ENCODE measurements at regions not wholly inside any gene's neighbourhood (a gene's known extent, or its start where the extent isn't known, plus 50 kb on each side); places are given as distances from the start of the nearest gene placed in this dataset.
"Not testable (repeated sequence)": the region's sequence is repeated elsewhere in the genome, so short reads cannot be mapped to it uniquely, and the experiment has no call there.

DNA sequence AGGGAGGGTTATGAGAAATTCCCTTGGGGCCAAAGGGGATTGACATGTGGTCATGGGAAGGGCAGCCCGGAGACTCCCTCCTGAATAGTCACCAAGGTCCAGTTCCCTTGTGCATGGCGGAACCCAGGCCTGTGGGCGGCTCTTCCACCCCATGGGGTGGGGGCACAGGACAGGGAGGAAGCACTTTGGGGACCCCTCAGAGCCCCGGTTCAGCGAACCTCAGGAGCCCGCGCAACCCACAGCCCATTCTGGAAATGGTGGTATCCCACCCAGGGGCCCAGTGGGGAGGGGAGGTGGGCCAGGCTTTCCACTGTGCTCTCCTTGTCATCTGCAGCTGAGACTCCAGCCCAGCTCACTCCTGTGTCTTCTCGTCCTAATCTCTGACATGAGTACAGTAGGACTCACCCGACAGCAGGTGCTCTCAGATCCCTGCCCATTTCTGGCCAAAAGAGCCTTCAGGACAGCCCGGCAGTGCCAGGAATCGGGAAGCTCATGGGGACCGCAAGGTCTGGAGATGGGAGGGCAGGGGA, 255.2 kb upstream of the SFSWAP start:
- DNase-seq (ENCODE audit: low spot score), result no peak

DNA sequence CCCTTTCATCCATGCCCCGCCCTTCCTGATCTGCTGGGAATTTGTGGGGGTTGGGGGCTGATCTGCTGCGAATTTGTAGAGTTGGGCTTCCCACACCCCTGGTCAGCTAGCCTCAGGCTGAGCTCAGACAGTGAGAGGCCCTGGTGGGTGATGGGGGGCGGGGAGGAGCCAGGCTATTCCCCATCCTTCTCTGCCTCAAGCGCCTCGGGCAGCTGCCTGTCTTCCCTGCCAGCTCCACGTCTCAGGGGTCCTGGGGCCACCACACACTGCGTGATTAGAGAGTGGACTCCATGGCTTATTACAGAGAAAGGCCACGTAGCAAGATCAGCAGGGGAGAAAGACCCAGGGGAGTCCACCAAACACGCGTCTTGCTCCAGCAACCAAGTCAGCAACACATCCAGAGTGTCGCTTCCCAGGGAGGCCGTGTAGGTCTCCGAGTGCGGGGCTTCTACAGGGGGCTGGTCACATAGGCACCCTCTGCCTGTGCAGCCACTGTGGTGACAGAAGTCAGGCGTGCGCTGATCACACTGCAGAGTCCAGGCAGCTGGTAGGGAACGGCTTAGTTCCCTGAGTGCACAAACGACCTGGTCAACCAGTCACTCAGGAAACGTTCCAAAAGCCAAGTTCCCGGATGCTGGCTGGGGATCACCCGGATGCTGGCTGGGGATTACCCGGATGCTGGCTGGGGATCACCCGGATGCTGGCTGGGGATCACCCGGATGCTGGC, 254.4 kb upstream of the SFSWAP start:
- no peak for DNase-seq (ENCODE audit: low spot score)

DNA sequence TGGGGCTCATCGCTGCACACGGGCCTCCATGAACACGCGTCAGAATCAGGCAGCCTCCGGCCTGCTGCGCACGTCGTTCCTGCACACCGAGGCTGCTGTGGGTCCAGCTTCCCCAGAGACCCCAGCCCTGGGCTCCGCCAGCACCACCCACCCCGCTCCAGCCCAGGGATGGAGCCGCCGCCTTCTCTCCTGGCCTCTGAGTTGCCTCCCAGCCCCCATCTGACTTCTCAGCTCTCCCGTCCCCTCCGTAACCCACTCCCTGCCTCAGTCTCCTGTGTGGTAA, 253.9 kb upstream of the SFSWAP start:
- DNase-seq (ENCODE audit: low spot score), result no peak

DNA sequence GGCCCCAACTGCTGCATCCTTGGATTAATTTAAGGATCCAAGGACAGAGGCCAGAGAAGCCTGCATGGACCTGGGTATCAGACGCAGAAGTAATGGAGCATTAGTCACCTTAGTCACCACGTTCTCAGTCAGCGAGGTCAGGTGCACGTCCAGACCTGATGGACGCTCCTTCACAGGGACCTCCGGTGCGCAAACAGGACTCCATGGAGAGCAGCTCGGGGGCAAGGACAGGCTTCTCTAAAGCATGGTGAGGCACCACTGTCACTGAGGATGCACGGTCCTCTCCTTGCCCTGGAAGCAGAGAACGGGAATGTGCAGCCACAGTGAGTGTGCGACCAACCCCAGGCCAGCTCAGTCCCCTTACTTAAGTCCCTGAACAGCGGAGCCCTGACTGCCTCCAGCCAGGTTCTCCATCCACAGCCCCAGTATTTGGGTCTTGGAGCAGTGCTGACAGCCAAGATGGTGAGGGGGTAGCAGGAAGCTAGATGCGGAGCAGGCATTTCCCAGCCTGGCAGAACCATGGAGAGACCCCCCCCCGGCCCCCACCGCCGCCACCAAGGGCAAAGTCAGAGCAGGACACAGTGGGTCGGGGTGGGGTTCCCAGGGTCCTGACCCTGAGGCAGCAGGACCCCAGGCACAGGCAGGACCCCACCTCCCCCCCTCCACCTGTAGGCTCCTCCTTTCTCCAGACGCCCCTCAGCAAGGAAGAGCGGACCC, 253.4 kb upstream of the SFSWAP start:
- no peak for DNase-seq (ENCODE audit: low spot score)

DNA sequence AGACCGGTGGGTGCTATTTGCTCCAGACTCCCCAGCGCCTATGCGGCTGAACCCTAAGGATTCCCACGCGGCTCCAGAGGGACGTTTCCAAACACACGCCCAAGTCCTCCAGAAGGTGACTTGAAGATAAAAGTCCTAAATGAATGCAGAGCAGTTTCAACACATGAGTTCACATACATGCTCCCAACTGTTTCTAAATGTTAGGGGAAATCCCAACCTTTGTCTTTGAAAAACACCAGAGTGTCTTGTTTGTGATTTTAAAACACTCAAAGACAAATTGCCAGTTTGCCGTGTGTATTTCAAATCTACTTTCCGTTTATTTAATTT, 252.9 kb upstream of the SFSWAP start:
- no peak for DNase-seq (ENCODE audit: low spot score)

DNA sequence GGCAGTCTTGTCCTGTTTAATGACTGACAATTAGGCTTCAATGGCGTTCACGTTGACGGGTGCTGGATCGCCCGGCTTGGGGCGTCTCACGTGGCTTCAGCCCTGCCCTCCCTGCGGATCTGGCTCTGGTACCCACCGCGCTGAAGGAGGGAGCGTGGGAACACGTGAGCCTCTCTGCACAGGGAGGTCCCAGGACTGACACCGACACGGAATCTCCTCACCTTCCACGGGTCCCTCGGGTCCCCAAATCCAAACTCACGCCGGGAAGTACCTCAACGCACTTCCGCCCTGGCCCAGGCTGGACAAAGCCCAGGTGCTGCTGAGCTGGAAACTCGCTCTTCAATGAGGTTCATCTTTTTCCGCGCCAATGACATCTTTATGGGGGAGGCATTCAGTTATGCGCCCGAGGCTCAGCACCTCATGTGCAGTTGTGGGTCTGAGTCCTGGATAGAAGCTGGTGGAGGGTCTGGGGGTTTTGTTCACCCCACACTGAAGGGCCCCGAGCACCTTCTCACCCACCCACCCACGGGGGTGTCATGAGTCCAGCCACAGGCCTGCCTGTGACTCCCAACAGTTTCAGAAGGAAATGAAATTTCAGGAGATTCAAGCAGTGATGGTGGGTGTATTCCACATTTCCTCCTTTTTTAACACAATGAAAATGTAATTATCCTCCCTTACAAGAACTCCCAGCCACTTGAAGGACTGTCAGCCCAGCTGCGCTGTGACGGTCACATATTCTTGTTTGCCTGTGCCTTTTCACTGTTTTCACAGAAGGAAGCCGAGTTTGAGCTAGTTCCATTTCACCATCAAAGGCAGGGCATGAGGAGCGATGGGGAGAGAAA, 251.7 kb upstream of the SFSWAP start:
- no peak for DNase-seq (ENCODE audit: low spot score)

DNA sequence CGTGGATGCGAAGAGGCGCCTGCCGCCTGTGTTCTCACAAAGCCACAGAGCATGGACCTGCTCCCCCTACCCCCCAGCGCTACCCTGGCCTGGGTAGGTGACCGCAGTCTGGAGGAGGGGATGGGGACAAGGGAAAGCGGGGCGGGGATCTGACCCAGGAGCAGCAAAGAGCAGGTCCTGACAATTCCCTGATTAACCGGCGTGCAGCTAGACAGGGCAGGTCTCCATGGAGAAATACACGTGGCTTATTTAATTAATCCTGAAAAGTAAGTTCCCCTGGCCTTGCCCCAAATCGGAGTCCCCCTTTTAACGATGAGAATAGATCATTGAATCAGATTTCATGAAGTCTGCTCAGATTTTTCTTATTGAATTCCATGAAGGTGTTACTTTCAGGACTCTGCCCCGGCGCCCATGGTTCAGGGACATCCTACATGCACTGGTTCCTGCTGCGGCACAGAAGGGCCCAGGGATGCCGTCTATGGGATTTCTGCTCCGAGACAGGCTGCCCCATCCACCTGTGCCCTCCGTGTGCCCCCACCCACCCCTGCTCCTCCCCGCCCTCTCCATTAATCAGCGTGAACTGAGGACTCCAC, 251.0 kb upstream of the SFSWAP start:
- no peak for DNase-seq (ENCODE audit: low spot score)

DNA sequence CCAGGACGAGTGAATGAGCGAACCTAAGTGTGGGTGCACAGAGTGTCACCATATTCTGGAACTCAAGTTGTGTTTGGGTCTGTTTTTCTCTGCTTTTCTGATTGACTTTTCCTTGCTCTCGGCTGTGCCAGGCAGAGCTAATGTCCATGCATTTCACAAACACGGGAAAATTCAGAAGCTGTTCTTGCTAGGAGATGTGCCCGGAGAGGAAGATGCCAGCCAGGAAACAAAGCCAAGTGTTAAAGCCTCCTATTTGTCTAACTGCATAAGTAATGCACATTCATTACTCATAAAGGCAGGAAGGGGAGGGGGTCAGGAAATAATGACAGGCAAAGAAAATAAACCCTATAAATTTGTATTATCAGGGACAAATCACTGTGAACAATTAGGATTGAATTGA, 250.4 kb upstream of the SFSWAP start:
- no peak for DNase-seq (ENCODE audit: low spot score)

DNA sequence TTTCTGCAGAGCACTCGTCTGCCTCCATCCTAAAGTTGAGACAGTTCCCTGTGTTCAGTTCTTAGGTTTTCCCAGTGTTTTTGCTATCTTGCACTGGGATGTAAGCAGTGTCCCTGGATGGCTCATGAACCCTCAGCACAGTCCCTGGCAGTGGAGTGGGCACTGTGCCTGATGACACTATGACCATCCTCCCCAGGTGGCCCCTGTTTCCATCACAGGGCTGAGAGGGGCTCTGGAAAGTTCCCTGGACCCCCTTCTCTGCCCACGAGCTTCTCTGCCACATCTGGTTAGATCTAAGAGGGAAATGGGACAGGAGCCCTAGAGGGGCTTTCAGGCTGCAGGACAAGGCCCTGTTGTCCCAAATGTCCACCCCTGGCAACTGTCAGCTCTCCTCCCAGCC, 249.8 kb upstream of the SFSWAP start:
- no peak for DNase-seq (ENCODE audit: low spot score)

DNA sequence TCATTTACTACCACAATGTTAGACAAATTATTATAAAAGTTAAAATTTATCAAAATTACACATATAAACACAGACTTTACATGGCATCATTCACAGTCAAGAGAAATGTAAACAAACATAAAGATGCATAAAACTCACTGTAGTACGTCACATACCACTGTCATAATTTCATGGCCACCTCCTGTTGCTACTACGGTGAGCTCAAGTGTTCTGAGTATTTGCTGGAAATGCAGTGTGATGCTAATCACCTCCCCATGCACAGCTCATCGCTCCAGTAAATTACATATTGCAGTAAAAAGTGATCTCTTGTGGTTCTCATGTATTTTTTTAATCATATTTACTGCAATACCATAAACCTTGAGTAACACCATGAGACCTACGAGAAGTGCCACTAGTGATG, 247.7 kb upstream of the SFSWAP start:
- DNase-seq (ENCODE audit: low spot score), result no peak

DNA sequence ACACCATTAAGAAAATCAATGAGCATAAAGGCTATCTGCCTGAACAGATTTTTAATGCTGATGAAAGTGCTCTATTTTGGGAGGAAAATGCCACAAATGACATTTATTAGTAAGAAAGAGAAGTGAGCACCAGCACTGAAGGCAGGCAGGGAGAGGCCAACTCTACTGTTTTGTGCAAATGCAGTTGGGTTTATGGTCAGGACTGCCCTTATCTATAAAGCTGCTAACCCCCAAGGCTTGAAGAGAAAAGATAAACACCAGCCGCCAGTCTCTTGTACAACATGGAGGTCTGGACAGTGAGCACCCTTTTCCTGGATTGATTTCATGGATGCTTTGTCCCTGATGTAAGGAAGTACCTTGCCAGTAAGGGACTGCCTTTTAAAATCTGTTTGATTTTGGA, 246.8 kb upstream of the SFSWAP start:
- DNase-seq (ENCODE audit: low spot score), result no peak

DNA sequence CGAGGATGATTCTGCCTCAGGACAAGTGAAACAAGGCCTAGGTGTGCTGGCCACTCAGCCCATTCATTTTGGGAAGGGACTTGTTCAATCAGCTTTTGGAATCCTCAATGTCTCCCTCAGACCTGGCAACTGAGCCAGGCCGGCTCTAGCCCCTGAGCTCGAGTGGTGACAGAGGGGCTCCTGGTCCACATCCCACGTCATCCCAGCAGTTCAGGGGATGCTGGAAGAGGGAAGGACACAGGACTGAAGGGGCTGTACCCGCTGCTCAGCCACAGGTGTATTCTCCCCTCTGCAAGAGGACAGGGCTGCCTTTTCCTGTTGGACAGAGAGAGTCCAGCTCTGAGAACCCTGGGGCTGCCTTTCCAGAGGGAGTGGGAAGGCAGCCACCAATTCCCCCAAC, 244.6 kb upstream of the SFSWAP start:
- no peak for DNase-seq (ENCODE audit: low spot score)

DNA sequence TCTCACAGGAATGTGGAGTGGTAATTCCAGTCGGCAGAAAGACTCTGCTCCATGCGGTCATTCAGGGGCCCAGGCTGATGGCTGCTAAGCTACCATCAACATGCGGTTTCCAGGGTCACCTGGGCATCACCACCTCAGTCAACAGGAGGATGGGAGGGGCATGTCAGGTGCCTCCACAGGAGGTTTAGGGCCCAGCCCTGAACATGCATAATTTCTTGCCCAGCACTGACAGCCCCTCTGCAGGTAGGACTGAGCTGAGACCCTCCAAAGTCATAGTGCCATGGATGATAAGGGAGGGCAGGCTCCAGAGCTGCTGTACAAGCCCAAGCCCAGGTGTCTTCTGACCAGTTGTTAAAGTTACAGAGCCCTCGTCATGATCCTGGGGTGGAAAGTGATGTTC, 244.0 kb upstream of the SFSWAP start:
- DNase-seq (ENCODE audit: low spot score), result no peak

DNA sequence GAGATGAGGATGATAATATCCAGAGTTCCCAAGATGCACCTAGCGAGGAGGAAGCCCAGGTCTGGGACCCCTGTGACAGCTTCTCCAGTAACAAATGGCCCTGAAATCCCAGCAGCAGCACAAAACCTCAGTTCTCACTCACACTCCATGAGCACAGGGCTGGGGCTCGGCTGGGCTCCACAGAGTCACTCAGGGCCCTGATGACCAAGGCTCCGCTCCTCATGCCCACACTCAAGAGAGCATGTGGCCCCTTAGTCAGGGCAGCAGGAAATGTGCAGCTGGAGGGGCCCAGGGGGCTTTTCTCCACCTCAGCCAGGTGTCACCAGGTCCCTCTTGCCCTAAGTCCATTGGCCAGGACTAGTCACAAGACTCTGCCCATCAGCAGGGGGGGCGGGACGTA, 242.7 kb upstream of the SFSWAP start:
- DNase-seq (ENCODE audit: low spot score), result no peak

DNA sequence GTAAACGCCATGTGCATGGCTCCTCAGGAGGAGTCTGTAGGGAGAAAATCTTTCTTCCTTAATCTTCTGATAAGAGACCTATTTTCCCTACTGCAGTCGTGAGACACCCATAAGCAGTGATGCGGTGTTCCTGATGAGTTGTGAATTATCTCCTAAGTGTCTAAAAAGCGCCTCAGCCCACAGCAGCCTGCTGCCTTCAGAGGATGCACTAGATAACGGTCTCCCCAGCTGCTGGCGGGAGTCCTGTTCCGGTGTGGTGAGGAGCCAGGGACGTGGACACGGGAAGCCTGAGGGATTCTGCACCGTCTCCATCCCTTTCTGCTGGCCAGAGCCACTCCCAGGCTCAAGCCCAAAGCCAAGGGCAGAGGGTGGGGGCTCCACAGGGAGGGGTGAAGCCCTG, 240.9 kb upstream of the SFSWAP start:
- DNase-seq (ENCODE audit: low spot score), result not testable (repeated sequence)

DNA sequence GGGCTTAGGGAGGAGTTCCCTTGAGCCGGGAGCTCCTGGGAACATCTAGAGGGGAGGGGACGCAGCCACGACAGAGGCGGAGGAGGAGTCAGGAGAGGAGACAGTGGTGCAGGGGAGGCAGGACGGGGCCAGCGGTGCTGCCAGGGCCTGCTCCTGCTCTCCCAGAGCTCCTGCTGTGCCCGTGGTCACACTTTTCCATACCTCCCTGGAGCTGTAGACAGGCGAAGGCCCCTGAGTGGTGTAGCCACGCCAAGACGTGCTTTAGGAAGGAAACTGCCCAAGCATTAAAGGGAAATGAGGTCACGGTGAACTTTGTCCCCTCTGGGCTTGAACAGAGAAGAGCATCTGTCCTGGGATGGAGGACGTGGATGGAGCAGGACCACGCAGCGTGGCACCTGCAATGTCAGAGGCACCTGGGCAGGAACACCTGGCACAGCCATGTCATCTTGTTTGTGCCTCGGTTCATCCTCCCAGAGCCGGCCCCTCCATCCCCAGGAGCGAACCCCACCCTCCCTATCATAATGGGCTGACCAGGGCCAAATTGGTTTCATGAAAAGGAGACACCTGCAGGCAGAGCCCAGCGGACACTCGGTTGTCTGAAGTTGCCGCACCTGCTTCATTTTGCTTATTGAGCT, 239.5 kb upstream of the SFSWAP start:
- DNase-seq (ENCODE audit: low spot score), result no peak

DNA sequence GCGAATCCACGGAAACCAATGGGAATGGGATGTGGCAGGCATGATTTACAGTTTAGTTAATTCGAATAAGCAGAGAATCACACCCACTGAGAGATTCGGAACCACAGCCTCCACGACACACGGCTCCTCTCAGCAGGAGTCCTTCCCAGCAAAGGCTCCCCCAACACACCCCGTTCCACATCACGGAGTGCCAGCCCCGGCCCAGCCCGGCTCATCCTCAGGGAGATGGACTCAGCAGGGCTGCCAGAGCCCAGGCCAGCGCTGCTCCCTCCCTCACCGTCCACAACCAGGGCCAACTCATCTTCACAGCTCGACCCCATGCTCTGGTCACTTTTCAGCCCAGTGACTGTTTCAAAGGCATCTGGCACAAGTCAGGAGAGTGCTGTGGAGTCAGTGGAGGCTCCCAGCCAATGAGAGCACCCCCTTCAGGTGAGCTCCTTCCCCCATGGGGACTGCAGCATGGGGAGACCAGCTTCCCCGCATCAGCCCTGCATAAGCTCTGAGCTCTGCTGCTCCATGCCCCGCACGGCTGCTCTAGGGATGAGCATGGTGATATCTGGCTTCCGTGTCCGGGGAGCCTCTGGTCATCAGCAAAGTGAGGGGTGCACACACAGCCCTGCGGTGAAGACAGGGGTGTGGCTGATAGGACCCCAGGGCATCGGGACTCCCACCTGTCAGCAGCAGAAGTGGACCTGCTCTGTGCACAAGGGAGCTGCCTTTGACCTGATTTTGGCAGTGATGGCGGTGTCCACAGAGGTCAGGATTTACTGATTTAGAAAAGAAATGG, 238.8 kb upstream of the SFSWAP start:
- no peak for DNase-seq (ENCODE audit: low spot score)

DNA sequence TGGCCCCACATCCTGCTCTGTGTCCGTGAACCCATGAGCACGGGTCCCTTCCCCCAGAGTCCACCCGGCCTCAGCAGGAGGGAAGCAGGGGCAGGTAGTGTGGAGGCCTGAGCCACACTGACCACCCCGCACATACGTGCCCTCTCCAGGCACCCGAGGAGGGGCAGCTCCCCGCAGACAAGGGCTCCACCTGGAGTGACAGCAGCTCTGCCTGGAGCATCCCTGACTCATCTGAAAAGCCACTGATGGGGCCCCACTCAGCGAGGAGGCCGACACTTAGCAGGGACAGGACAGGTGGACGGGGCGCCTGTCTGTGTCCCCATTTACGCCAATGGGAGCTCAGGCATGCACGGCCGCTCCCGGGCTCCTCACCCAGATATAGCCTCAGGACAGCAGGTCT, 237.6 kb upstream of the SFSWAP start:
- no peak for DNase-seq (ENCODE audit: low spot score)

DNA sequence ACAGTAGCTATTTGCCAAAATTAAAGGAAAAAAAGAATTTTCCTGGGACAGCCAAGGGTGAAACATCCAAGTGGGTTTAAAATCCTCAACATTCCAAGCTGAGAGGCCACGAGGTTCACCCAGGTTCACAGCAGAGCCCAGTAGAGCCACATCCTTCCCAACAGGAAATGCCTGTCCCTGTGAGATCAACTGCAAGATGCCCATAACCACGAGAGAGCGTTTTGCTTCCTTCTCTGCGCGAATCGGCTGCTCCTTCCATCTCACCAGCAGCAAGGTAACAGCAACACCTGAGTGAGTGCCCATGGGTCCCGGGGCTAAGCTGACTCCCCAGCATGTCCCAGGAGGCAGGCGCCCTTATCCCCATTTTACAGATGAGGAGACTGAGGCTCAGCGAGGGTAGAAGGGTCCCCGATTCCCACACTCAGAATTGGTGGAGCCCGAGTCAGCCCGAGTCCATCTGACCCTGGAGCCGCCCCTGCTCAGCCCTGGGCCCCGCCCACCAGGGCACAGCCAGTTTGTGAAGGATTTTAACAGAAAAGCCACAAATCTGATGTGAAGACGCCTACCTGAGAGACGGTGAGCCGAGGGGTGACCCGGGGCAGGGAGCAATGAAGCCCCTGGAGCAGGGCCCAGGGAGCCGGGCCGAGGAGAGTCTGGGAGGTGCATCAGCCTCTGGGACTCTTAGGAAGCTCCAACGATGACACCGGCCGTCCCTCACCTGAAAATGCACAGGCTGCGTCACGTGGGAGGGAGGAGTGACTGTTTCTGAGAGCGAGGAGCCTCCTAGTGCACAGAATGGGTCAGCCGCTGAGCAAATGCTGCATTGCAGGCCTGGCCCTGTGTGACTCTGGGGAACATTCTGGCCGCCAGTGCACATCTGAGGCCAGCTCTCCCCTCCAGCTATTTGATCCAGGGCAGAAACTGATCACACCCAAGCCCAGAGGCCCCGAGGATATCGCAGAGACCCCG, 236.9 kb upstream of the SFSWAP start:
- DNase-seq (ENCODE audit: low spot score), result no peak

DNA sequence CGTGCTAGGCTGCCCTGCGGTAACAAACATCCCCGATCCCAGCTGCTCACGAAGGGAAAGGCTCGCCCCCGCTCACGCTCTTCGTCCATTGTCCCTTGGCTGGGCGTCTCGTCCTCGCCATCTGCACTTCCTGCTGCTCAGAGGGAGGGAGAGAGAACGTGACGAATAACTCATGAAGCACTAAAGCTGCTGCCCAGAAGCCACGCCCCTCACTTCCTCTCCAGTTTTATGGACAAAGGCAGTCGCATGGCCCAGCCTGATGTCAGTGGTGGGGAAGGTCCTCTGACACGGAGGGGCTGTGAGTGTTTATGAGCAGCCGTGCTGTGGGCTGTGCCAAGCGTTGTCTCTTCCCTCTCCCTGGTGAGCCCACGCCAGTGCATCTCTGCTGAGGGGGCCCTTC, 235.9 kb upstream of the SFSWAP start:
- DNase-seq (ENCODE audit: low spot score), result not testable (repeated sequence)

Data from CD4-positive, alpha-beta T cell treated with Interleukin-2 at 100 ng/mL for 4 hours (primary cell).